H1 (cell line): ENCODE measurements at regions not wholly inside any gene's neighbourhood (a gene's known extent, or its start where the extent isn't known, plus 50 kb on each side); places are given as distances from the start of the nearest gene placed in this dataset.

ENCODE experiments used
- CBX5 ChIP-seq: fragments of 300-800, 300-1000 bp; sonication (generic); IDR thresholded peaks from 2 replicates; pipeline ENCODE4 v1.7.1; 2016; ENCODE audit warnings: antibody characterized with exemption, low read length, low read depth
- EP300 ChIP-seq, 2 experiments: IDR thresholded peaks; 1 replicate in 1 of 2; 2 replicates in 1 of 2; pipeline ENCODE4 v1.6.1; 2011 to 2012; ENCODE audit warnings: low read depth in 2 of 2, low read length in 2 of 2, mild to moderate bottlenecking in 2 of 2, borderline replicate concordance in 1 of 2, inconsistent platforms in 1 of 2, moderate library complexity in 1 of 2
- GTF2F1 ChIP-seq: IDR thresholded peaks from 2 replicates; pipeline ENCODE4 v1.6.1; 2012; ENCODE audit warnings: low read depth, low read length, improper control_type of control experiment, borderline replicate concordance
- HDAC6 ChIP-seq: IDR thresholded peaks from one replicate; pipeline ENCODE4 v1.7.1; 2012; ENCODE audit warnings: low read depth, mild to moderate bottlenecking, inconsistent platforms, low read length, moderate library complexity
- KDM4A ChIP-seq: IDR thresholded peaks from one replicate; pipeline ENCODE4 v1.7.1; 2012; ENCODE audit warnings: low read depth, mild to moderate bottlenecking, moderate library complexity, low read length, inconsistent platforms; ENCODE audit not compliant: severe bottlenecking
- NANOG ChIP-seq: IDR thresholded peaks from 2 replicates; pipeline ENCODE4 v1.6.1; 2011; ENCODE audit warnings: low read length, low read depth, mild to moderate bottlenecking, inconsistent platforms; ENCODE audit not compliant: insufficient read depth, poor library complexity, severe bottlenecking
- RNF2 ChIP-seq: fragments of 200-900, 300-1000 bp; sonication (generic); IDR thresholded peaks from 2 replicates; pipeline ENCODE4 v1.7.1; 2016; ENCODE audit warnings: borderline replicate concordance, low read depth, mild to moderate bottlenecking, antibody characterized with exemption, low read length; ENCODE audit not compliant: poor library complexity, severe bottlenecking; ENCODE audit errors: missing control alignments

GRCh38 chr22:33111491-33111890, 53.3 kb upstream of the SYN3 start (continued):
- no peak for TF ChIP-seq RNF2
- no peak for TF ChIP-seq EP300 (IDR thresholded peaks at IDR 0.05; ENCODE audit: borderline replicate concordance in 1 of 2, low read depth in 2 of 2, low read length in 2 of 2)
- TF ChIP-seq HDAC6, result no peak
- no peak for TF ChIP-seq NANOG
- TF ChIP-seq GTF2F1, result no peak
- no peak for TF ChIP-seq CBX5
- no peak for TF ChIP-seq KDM4A
